NCI-H2081 (cell line): ENCODE measurements at regions not wholly inside any gene's neighbourhood (a gene's known extent, or its start where the extent isn't known, plus 50 kb on each side); places are given as distances from the start of the nearest gene placed in this dataset.

Experiments
- DNase-seq, 2 experiments: peaks; one replicate each; lab custom pipeline; 2025; lab: John Stamatoyannopoulos, UW

GRCh38 chr18:25962919-25963318 is 127.5 kb downstream of the SS18 start:
- no peak for DNase-seq

- no peak for DNase-seq
These were observed 128.2 kb downstream of the SS18 start for GRCh38 chr18:25962176-25962575.

- DNase-seq, result no peak
These were observed 133.4 kb downstream of the SS18 start for GRCh38 chr18:25957017-25957416.

GRCh38 chr18:25953111-25953510 is 137.3 kb downstream of the SS18 start:
- no peak for DNase-seq

- DNase-seq, result no peak
These were observed 140.1 kb downstream of the SS18 start for GRCh38 chr18:25950321-25950720.

- no peak for DNase-seq
These were observed 143.9 kb downstream of the SS18 start for GRCh38 chr18:25946540-25946939.

GRCh38 chr18:25935356-25935755 is 155.1 kb downstream of the SS18 start:
- no peak for DNase-seq

- DNase-seq, result no peak
These were observed 159.3 kb downstream of the SS18 start for GRCh38 chr18:25931126-25931525.

GRCh38 chr18:25929787-25930186 is 160.6 kb downstream of the SS18 start:
- no peak for DNase-seq

- no peak for DNase-seq
These were observed 162.6 kb downstream of the SS18 start for GRCh38 chr18:25927830-25928229.

- DNase-seq, result no peak
These were observed 167.2 kb downstream of the SS18 start for GRCh38 chr18:25923193-25923592.

- peak; percentile 52 to 53 for DNase-seq
These were observed 168.6 kb downstream of the SS18 start for GRCh38 chr18:25921677-25922421.

- DNase-seq, result no peak
These were observed 174.5 kb downstream of the SS18 start for GRCh38 chr18:25915907-25916306.

GRCh38 chr18:25898965-25899364 is 191.4 kb downstream of the SS18 start:
- DNase-seq, result no peak

- peak in 1 of 2 experiments; percentile 38 for DNase-seq
These were observed 193.5 kb downstream of the SS18 start for GRCh38 chr18:25896956-25897355.

- peak; percentile 56 to 78 for DNase-seq
These were observed 194.1 kb downstream of the SS18 start for GRCh38 chr18:25896178-25896780.

GRCh38 chr18:25895518-25895917 is 194.9 kb downstream of the SS18 start:
- no peak for DNase-seq

GRCh38 chr18:25886283-25886682 is 204.1 kb downstream of the SS18 start:
- DNase-seq, result no peak

GRCh38 chr18:25883091-25883490 is 207.3 kb downstream of the SS18 start:
- DNase-seq, result peak in 1 of 2 experiments; percentile 26

GRCh38 chr18:25881149-25881548 is 209.3 kb downstream of the SS18 start:
- DNase-seq, result no peak

GRCh38 chr18:25880441-25880840 is 210.0 kb downstream of the SS18 start:
- DNase-seq, result no peak

- DNase-seq, result peak; percentile 26 to 72
These were observed 214.0 kb downstream of the SS18 start for GRCh38 chr18:25876330-25876948.

GRCh38 chr18:25875551-25876240 is 214.7 kb downstream of the SS18 start:
- DNase-seq, result peak in 1 of 2 experiments; percentile 32
